ENCODE measurements at regions not wholly inside any gene's neighbourhood (a gene's known extent, or its start where the extent isn't known, plus 50 kb on each side); places are given as distances from the start of the nearest gene placed in this dataset.

DNA sequence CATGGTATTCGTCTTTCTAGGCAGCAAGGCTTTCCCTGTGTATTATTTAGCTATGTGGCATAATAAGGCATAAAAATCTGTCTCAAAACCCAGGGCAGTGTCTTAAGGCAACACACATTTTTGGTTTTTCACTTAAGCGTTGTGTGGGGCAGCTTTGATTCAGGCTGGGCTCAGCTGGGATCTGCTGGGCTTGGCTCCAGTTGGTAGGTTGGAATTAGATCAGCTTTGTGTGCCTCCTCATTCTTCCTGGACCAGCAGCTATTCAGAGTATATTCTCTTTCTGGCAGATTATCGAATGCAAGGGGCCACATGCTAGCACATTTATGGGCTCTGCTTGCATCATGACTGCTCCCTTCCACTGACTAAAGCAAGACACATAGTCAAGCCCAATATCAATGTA lies 487.9 kb downstream of the RFPL4B start:
- Histone ChIP-seq H2AFZ (no peak overlapping the region), H4K20me1 (replicated peaks; ENCODE audit: insufficient read depth) (no peaks in the 10 kb centered on the region), H3F3A (replicated peaks; ENCODE audit: low read depth) (no peaks in the 10 kb centered on the region), H3K27me3 (ENCODE audit: insufficient read depth) (no peaks in the 10 kb centered on the region), H3K9me2 (ENCODE audit: insufficient read depth) (0 out of 2 replicates have a peak, but pooled peaks cover 2% of the 10 kb centered on the region), H3K79me2 (replicated peaks; ENCODE audit: insufficient read depth) (no peaks in the 10 kb centered on the region), H3K4me1 (ENCODE audit: insufficient read depth) (no peaks in the 10 kb centered on the region), H3K36me3 (ENCODE audit: insufficient read depth) (no peaks in the 10 kb centered on the region), H3K4me3 (no peak overlapping the region), H3K4me2 (no peak overlapping the region), H3K27ac (ENCODE audit: low read depth) (no peak overlapping the region)
- Mint-ChIP-seq H3K27ac (no peak overlapping the region), H3K4me3 (no peak overlapping the region), H3K4me1 (no peaks in the 10 kb centered on the region; the same call in 2 of the 3 replicates), H3K27me3 (ENCODE audit: insufficient read depth, low read depth, poor library complexity) (no peaks in the 10 kb centered on the region), H3K36me3 (ENCODE audit: low read depth) (no peaks in the 10 kb centered on the region), H3K9me3 (no peaks in the 10 kb centered on the region)
- no peak for ATAC-seq
- no peak for DNase-seq (ENCODE audit: low spot score)
- no peak for TF ChIP-seq NANOG (IDR thresholded peaks at IDR 0.05; ENCODE audit: borderline replicate concordance)

DNA sequence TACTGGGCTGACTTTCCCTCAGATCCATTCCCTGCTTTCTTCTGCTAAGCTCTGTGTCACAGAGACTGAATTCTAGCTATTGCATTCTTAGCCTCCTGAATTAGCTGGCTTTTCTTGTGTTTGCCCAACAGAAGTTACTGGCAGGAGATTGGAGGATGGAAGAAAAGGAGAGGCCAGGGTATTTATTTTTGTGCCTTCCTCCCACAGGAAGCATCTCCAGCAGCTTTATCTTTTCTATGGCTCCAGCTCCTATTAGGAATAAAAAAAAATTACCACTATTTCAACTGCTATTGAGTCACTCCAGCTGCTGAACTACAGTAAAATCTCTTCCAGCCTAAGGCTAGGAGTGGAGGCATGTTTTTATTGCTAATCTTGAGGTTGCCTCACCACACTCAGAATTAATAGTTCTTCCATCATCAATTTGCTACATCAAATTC lies 492.4 kb downstream of the RFPL4B start:
- H2AFZ ChIP-seq: no peak overlapping the region
- no peak overlapping the region for H3K4me2 ChIP-seq
- no peaks in the 10 kb centered on the region for H3K79me2 ChIP-seq (replicated peaks; ENCODE audit: insufficient read depth)
- no peaks in the 10 kb centered on the region for H3K36me3 Mint-ChIP-seq (ENCODE audit: low read depth)
- no peaks in the 10 kb centered on the region for H3K36me3 ChIP-seq (ENCODE audit: insufficient read depth)
- H3K27ac ChIP-seq (ENCODE audit: low read depth): no peak overlapping the region
- H3K9me3 Mint-ChIP-seq: no peaks in the 10 kb centered on the region
- no peak overlapping the region for H3K4me3 ChIP-seq
- no peak overlapping the region for H3K27ac Mint-ChIP-seq
- H3K9me2 ChIP-seq (ENCODE audit: insufficient read depth): no peaks in the 10 kb centered on the region
- ATAC-seq (no peak), DNase-seq (ENCODE audit: low spot score) (no peak)
- H3F3A ChIP-seq (replicated peaks; ENCODE audit: low read depth): no peaks in the 10 kb centered on the region
- no peaks in the 10 kb centered on the region for H3K4me1 Mint-ChIP-seq
- H3K4me3 Mint-ChIP-seq: no peak overlapping the region
- H3K4me1 ChIP-seq (ENCODE audit: insufficient read depth): no peaks in the 10 kb centered on the region
- H3K27me3 ChIP-seq (ENCODE audit: insufficient read depth): no peaks in the 10 kb centered on the region
- no peaks in the 10 kb centered on the region for H4K20me1 ChIP-seq (replicated peaks; ENCODE audit: insufficient read depth)
- no peaks in the 10 kb centered on the region for H3K27me3 Mint-ChIP-seq (ENCODE audit: insufficient read depth, low read depth, poor library complexity)
- TF ChIP-seq ZNF331 (CRISPR knock-in tag; IDR thresholded peaks at IDR 0.05; ENCODE audit: low read depth): no peak
- TF ChIP-seq, protein P1, sequence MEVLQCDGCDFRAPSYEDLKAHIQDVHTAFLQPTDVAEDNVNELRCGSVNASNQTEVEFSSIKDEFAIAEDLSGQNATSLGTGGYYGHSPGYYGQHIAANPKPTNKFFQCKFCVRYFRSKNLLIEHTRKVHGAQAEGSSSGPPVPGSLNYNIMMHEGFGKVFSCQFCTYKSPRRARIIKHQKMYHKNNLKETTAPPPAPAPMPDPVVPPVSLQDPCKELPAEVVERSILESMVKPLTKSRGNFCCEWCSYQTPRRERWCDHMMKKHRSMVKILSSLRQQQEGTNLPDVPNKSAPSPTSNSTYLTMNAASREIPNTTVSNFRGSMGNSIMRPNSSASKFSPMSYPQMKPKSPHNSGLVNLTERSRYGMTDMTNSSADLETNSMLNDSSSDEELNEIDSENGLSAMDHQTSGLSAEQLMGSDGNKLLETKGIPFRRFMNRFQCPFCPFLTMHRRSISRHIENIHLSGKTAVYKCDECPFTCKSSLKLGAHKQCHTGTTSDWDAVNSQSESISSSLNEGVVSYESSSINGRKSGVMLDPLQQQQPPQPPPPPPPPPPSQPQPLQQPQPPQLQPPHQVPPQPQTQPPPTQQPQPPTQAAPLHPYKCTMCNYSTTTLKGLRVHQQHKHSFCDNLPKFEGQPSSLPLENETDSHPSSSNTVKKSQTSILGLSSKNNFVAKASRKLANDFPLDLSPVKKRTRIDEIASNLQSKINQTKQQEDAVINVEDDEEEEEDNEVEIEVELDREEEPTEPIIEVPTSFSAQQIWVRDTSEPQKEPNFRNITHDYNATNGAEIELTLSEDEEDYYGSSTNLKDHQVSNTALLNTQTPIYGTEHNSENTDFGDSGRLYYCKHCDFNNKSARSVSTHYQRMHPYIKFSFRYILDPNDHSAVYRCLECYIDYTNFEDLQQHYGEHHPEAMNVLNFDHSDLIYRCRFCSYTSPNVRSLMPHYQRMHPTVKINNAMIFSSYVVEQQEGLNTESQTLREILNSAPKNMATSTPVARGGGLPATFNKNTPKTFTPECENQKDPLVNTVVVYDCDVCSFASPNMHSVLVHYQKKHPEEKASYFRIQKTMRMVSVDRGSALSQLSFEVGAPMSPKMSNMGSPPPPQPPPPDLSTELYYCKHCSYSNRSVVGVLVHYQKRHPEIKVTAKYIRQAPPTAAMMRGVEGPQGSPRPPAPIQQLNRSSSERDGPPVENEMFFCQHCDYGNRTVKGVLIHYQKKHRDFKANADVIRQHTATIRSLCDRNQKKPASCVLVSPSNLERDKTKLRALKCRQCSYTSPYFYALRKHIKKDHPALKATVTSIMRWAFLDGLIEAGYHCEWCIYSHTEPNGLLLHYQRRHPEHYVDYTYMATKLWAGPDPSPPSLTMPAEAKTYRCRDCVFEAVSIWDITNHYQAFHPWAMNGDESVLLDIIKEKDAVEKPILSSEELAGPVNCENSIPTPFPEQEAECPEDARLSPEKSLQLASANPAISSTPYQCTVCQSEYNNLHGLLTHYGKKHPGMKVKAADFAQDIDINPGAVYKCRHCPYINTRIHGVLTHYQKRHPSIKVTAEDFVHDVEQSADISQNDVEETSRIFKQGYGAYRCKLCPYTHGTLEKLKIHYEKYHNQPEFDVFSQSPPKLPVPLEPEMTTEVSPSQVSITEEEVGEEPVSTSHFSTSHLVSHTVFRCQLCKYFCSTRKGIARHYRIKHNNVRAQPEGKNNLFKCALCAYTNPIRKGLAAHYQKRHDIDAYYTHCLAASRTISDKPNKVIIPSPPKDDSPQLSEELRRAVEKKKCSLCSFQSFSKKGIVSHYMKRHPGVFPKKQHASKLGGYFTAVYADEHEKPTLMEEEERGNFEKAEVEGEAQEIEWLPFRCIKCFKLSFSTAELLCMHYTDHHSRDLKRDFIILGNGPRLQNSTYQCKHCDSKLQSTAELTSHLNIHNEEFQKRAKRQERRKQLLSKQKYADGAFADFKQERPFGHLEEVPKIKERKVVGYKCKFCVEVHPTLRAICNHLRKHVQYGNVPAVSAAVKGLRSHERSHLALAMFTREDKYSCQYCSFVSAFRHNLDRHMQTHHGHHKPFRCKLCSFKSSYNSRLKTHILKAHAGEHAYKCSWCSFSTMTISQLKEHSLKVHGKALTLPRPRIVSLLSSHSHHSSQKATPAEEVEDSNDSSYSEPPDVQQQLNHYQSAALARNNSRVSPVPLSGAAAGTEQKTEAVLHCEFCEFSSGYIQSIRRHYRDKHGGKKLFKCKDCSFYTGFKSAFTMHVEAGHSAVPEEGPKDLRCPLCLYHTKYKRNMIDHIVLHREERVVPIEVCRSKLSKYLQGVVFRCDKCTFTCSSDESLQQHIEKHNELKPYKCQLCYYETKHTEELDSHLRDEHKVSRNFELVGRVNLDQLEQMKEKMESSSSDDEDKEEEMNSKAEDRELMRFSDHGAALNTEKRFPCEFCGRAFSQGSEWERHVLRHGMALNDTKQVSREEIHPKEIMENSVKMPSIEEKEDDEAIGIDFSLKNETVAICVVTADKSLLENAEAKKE (CRISPR knock-in tag; IDR thresholded peaks at IDR 0.05): no peak
- TF ChIP-seq, protein P2, sequence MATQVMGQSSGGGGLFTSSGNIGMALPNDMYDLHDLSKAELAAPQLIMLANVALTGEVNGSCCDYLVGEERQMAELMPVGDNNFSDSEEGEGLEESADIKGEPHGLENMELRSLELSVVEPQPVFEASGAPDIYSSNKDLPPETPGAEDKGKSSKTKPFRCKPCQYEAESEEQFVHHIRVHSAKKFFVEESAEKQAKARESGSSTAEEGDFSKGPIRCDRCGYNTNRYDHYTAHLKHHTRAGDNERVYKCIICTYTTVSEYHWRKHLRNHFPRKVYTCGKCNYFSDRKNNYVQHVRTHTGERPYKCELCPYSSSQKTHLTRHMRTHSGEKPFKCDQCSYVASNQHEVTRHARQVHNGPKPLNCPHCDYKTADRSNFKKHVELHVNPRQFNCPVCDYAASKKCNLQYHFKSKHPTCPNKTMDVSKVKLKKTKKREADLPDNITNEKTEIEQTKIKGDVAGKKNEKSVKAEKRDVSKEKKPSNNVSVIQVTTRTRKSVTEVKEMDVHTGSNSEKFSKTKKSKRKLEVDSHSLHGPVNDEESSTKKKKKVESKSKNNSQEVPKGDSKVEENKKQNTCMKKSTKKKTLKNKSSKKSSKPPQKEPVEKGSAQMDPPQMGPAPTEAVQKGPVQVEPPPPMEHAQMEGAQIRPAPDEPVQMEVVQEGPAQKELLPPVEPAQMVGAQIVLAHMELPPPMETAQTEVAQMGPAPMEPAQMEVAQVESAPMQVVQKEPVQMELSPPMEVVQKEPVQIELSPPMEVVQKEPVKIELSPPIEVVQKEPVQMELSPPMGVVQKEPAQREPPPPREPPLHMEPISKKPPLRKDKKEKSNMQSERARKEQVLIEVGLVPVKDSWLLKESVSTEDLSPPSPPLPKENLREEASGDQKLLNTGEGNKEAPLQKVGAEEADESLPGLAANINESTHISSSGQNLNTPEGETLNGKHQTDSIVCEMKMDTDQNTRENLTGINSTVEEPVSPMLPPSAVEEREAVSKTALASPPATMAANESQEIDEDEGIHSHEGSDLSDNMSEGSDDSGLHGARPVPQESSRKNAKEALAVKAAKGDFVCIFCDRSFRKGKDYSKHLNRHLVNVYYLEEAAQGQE (IDR thresholded peaks at IDR 0.05; ENCODE audit: unreplicated experiment): no peak
- TF ChIP-seq POLR2AphosphoS5 (IDR thresholded peaks at IDR 0.05; ENCODE audit: low read depth): no peak
- TF ChIP-seq ZNF114 (CRISPR knock-in tag; IDR thresholded peaks at IDR 0.05): no peak
- TF ChIP-seq, protein P3, sequence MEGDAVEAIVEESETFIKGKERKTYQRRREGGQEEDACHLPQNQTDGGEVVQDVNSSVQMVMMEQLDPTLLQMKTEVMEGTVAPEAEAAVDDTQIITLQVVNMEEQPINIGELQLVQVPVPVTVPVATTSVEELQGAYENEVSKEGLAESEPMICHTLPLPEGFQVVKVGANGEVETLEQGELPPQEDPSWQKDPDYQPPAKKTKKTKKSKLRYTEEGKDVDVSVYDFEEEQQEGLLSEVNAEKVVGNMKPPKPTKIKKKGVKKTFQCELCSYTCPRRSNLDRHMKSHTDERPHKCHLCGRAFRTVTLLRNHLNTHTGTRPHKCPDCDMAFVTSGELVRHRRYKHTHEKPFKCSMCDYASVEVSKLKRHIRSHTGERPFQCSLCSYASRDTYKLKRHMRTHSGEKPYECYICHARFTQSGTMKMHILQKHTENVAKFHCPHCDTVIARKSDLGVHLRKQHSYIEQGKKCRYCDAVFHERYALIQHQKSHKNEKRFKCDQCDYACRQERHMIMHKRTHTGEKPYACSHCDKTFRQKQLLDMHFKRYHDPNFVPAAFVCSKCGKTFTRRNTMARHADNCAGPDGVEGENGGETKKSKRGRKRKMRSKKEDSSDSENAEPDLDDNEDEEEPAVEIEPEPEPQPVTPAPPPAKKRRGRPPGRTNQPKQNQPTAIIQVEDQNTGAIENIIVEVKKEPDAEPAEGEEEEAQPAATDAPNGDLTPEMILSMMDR (conservative IDR thresholded peaks at IDR 0.05; ENCODE audit: low read depth in 2 of 2): no peak
- no peak for TF ChIP-seq EZH2 (IDR thresholded peaks at IDR 0.05; ENCODE audit: low read depth, unreplicated experiment)
- no peak for TF ChIP-seq NANOG (IDR thresholded peaks at IDR 0.05; ENCODE audit: borderline replicate concordance)
- TF ChIP-seq EZH2phosphoT487 (IDR thresholded peaks at IDR 0.05; ENCODE audit: unreplicated experiment): no peak
- no peak for TF ChIP-seq JUNB (IDR thresholded peaks at IDR 0.05; ENCODE audit: unreplicated experiment)
- TF ChIP-seq CREB1 (CRISPR knock-in tag; IDR thresholded peaks at IDR 0.05; ENCODE audit: low read depth): no peak
- TF ChIP-seq STAT1 (IDR thresholded peaks at IDR 0.05; ENCODE audit: unreplicated experiment): no peak
